HG03135 (cell line): ENCODE measurements at regions not wholly inside any gene's neighbourhood (a gene's known extent, or its start where the extent isn't known, plus 50 kb on each side); places are given as distances from the start of the nearest gene placed in this dataset.

Experiments used
- ATAC-seq: cut with Tn5 transposase; IDR thresholded peaks from one replicate; pipeline ENCODE4 v1.9.1; 2021; ENCODE audit warnings: mild to moderate bottlenecking, moderate library complexity; ENCODE audit not compliant: unreplicated experiment

- ATAC-seq = no peak
Observed at GRCh38 chr6:121810158-121811032, 374.9 kb downstream of the GJA1 start.

DNA sequence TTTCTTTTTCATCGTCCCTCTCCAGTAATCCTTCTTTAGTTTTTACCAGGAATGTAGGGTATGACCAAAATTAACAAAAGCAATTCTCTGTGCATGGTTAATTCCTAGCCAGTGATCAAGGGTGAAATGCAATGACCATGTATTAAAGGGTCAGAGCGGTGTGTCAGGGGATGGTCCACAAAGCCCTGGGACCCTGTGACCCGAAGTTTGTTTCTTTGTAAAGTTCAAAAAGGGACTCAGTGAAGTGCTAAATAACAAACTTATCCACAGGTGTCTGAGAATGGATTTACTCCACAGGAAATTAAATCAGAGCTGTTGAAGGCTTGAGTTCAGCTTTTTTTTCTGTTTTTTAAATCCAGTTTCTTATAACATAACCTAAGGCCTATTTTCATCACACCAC lies 375.7 kb downstream of the GJA1 start:
- no peak for ATAC-seq

DNA sequence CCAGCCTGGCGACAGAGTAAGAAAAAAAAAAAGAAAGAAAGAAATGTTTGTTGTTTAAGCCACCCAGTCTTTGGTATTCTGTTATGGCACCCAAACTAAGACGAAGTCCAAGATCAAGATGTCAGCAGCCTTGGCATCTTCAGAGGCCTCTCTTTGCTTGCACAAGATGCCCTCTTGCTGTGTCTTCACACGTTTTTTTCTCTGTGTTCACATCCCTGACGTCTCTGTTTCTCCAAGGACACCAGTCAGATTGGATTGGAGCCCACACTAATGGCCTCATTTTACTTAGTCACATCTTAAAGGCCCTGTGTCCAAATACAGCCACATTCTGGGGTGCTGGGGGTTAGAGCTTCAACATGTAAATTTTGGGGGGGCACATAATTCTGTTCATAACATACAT lies 380.9 kb downstream of the GJA1 start:
- ATAC-seq = no peak

- no peak for ATAC-seq
Observed at GRCh38 chr6:121816906-121817540, 381.6 kb downstream of the GJA1 start.

GRCh38 chr6:121823437-121823851 lies 388.0 kb downstream of the GJA1 start:
- ATAC-seq = no peak

- no peak for ATAC-seq
Observed at GRCh38 chr6:121826156-121826810, 390.8 kb downstream of the GJA1 start.

GRCh38 chr6:121828146-121828886 lies 392.9 kb downstream of the GJA1 start:
- ATAC-seq = no peak

DNA sequence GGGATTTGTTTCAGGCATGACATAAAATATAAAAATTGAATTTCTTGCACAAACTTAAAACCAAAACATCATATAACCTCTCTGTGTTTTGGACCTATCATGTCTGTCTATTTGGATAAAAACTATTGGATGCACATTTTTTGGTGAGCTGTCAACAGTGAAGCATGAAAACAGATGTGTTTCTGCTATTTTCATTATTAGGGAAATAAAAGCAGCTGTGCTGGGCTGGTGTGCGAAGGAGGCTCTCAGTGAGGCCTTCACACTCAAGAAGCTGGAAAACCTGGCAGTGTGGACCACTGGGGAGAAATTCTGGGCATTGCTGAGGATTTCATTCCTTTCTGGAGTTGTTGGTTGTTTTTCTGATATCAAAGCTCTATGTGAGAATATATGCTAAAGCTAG lies 395.3 kb downstream of the GJA1 start:
- no peak for ATAC-seq

GRCh38 chr6:121835662-121836061 lies 400.2 kb downstream of the GJA1 start:
- no peak for ATAC-seq

DNA sequence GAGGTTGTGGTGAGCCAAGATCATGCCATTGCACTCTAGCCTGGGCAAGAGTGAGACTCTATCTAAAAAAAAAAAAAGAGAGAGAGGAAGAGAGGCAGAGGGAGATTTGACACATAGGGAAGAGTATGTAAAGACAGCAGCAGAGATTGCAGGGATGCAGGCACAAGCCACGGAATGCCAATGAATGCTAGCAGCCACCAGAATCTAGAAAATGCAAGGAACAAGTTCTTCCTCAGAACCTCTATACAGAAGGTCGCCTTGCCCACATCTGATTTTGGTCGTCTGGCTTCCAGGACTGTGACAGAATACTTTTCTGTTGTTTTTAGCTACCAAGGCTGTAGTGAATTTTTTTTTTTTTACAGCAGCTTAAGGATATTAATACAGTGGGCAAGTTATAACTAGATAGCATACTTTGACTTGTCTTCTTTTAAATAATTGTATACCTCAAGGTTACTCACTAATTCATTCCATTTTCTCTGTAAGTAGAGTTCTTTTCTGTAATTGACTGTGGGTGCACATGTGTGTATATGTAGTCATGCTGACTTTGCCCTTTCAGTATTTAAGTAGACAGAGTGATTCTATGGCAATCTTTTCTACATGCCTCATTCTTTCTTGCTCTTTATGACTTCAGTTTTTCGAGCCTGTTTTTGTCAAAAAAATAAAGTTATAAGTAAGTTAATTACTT lies 402.2 kb downstream of the GJA1 start:
- ATAC-seq = no peak

- ATAC-seq = no peak
Observed at GRCh38 chr6:121838842-121839241, 403.4 kb downstream of the GJA1 start.

- no peak for ATAC-seq
Observed at GRCh38 chr6:121839896-121840295, 404.4 kb downstream of the GJA1 start.

DNA sequence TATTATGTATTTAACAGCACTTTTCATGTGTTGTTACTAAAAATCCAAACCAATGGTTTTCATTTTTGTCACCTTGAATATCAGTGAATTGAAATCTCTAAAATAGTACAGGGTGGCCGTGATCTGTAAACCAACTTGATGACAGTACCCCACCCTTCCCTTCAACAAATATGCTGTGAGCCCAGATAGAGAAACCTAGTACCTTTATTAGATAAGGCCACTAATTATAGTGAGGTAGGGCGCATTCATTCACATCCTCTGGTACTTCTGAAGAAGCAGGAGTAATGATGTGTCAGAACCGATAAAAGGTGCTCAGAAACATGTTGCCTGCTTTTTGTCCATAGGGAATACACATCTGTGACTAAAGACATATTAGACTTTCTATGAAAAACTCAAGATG lies 409.5 kb downstream of the GJA1 start:
- ATAC-seq = no peak

DNA sequence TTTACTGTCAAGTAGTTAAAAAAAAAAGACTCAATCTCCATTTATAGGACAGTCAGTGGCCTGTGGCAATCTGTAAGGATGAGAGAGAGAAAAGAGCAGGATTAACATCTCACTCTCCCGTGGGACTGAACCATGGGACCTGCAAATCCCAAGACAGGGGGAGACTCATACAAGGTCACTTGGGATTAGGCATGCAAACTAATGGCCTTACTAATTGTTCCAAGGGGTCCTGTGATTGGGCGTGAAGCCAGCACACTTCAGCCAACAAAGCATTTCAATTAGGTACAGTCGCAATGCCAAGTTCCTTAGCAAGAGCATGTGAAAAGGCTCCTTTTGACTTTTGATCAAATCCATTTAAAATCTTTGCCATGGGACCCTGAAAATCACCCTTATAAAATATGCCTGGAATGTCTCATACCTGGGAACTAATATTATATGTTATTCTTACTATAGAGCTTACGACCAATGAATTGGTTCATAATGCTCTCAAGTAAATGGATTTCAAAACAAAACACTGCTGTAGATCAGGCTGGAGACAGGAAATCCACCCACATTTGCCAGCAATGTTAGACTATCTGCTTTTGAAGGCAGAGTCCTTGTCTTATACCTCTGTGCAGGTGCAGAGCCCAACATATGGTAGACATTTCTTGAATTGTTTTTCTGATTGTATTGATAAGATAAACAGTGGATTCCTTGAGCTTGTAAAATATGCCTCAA lies 412.5 kb downstream of the GJA1 start:
- no peak for ATAC-seq

DNA sequence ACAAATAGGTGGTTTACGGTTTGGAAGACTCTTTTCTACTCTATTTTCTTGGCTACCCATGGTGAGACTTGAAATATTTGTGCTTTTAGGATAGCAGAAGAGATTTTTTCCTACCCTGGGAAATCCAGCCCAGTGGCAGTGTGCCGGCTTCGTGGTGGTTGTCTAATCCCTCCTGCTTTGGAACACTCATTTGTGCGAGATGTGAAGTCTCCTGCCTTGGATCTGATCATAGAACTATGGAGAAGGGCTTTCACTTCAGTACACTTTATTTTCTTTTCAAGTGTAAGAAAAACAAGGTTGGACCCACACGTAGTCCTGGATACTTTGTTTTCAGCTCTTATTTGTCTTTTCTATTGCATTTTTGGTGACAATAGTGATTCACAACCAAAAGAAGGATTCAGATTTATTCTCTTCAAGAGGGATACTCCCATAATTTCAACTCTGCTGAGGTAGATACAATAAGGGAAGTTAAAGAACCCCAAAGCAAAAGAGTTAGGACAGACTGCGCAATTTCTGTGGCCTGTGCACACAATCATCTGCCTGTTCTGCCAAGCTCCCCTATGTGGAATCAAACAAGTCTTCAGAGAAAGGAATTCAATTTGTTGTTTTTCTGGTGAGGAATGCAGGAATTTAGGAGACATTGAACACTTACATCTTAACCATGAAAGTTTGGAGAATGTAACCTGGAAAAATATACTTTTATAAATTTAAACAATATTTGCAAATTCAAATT lies 413.2 kb downstream of the GJA1 start:
- ATAC-seq = no peak

GRCh38 chr6:121849477-121849876 lies 414.0 kb downstream of the GJA1 start:
- peak; percentile 97 for ATAC-seq

DNA sequence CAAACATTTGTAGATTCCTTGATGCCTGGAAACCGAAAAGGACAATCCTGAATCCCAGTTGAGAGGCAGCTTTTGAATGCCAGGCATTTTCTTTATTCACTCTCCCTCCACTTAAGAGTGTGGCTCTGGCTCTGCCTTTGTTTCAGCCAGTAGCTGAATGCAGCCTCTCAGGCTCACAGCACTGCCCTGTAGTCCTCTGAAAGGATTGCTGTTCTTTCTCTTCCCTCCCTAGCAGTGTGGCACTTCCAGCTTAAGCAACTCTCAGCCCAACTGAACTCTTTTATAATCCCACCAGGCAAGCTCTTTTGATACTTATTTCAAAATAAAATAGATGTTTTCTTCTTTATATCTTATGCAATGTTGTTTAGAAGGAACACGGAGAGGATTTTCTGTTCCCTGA lies 415.6 kb downstream of the GJA1 start:
- ATAC-seq = no peak

- no peak for ATAC-seq
Observed at GRCh38 chr6:121853686-121854085, 418.2 kb downstream of the GJA1 start.

- no peak for ATAC-seq
Observed at GRCh38 chr6:121855521-121855920, 420.1 kb downstream of the GJA1 start.
